ENCODE measurements at regions not wholly inside any gene's neighbourhood (a gene's known extent, or its start where the extent isn't known, plus 50 kb on each side); places are given as distances from the start of the nearest gene placed in this dataset.

- Histone ChIP-seq H3K9me3 (ENCODE audit: control insufficient read depth in 1 of 2, insufficient read depth in 1 of 2, low read length in 2 of 2) (peaks cover 0 to 4% of the 10 kb centered on the region in 2 experiments), H3K36me3 (ENCODE audit: insufficient read depth, low read length) (no peaks in the 10 kb centered on the region), H3K4me1 (ENCODE audit: insufficient read depth, low read length) (no peaks in the 10 kb centered on the region), H3K4me3 (ENCODE audit: low read length) (no peak overlapping the region), H3K27ac (ENCODE audit: low read depth in 1 of 2, low read length in 2 of 2) (no peak overlapping the region), H3K27me3 (ENCODE audit: control insufficient read depth in 1 of 2, insufficient read depth in 2 of 2, low read length in 2 of 2) (no peaks in the 10 kb centered on the region)
- ATAC-seq (ENCODE audit: poor library complexity) (no peak), DNase-seq (no peak)
- no peak overlapping the region for H3K27ac Mint-ChIP-seq
- no peak for TF ChIP-seq CTCF (IDR thresholded peaks at IDR 0.05)
- POLR2A ChIA-PET: no interaction called here
- no peaks in the 10 kb centered on the region for H3K27me3 Mint-ChIP-seq
- no peaks in the 10 kb centered on the region for H3K4me1 Mint-ChIP-seq (ENCODE audit: low read depth)
- H3K4me3 Mint-ChIP-seq: no peak overlapping the region
- H3K9me3 Mint-ChIP-seq: peaks cover 12% of the 10 kb centered on the region
- CTCF ChIA-PET: no interaction called here
- H3K36me3 Mint-ChIP-seq (ENCODE audit: low read depth): no peaks in the 10 kb centered on the region
- intact Hi-C loops (cut with DNase I, micrococcal nuclease): no loop called here
Observed at GRCh38 chr2:4417771-4418170, 714.4 kb downstream of the DCDC2C start.

- Histone ChIP-seq H3K36me3 (ENCODE audit: insufficient read depth, low read length) (no peaks in the 10 kb centered on the region), H3K4me1 (ENCODE audit: insufficient read depth, low read length) (no peaks in the 10 kb centered on the region), H3K4me3 (ENCODE audit: low read length) (no peak overlapping the region), H3K27me3 (ENCODE audit: control insufficient read depth in 1 of 2, insufficient read depth in 2 of 2, low read length in 2 of 2) (no peaks in the 10 kb centered on the region), H3K27ac (ENCODE audit: low read depth in 1 of 2, low read length in 2 of 2) (no peak overlapping the region), H3K9me3 (ENCODE audit: control insufficient read depth in 1 of 2, insufficient read depth in 1 of 2, low read length in 2 of 2) (peaks cover 0 to 4% of the 10 kb centered on the region in 2 experiments)
- intact Hi-C loops (cut with DNase I, micrococcal nuclease): no loop called here
- Mint-ChIP-seq H3K27me3 (no peaks in the 10 kb centered on the region), H3K36me3 (ENCODE audit: low read depth) (no peaks in the 10 kb centered on the region), H3K27ac (no peak overlapping the region), H3K4me1 (ENCODE audit: low read depth) (no peaks in the 10 kb centered on the region), H3K9me3 (peaks cover 9% of the 10 kb centered on the region), H3K4me3 (no peak overlapping the region)
- TF ChIP-seq CTCF (IDR thresholded peaks at IDR 0.05): no peak
- DNase-seq: no peak
- ATAC-seq (ENCODE audit: poor library complexity): no peak
- ChIA-PET POLR2A (no interaction called here), CTCF (no interaction called here)
Observed at GRCh38 chr2:4420032-4420431, 716.7 kb downstream of the DCDC2C start.

GRCh38 chr2:4424153-4424552, 720.8 kb downstream of the DCDC2C start:
- ChIA-PET CTCF (no interaction called here), POLR2A (no interaction called here)
- H3K36me3 ChIP-seq (ENCODE audit: insufficient read depth, low read length): no peaks in the 10 kb centered on the region
- H3K4me3 ChIP-seq (ENCODE audit: low read length): no peak overlapping the region
- H3K9me3 Mint-ChIP-seq: peaks cover 10% of the 10 kb centered on the region
- no peak for TF ChIP-seq CTCF (IDR thresholded peaks at IDR 0.05)
- no peak overlapping the region for H3K27ac Mint-ChIP-seq
- H3K36me3 Mint-ChIP-seq (ENCODE audit: low read depth): no peaks in the 10 kb centered on the region
- no peaks in the 10 kb centered on the region for H3K27me3 ChIP-seq (ENCODE audit: control insufficient read depth in 1 of 2, insufficient read depth in 2 of 2, low read length in 2 of 2)
- no peak overlapping the region for H3K4me3 Mint-ChIP-seq
- H3K4me1 ChIP-seq (ENCODE audit: insufficient read depth, low read length): no peaks in the 10 kb centered on the region
- no peak overlapping the region for H3K27ac ChIP-seq (ENCODE audit: low read depth in 1 of 2, low read length in 2 of 2)
- H3K4me1 Mint-ChIP-seq (ENCODE audit: low read depth): no peaks in the 10 kb centered on the region
- ATAC-seq (ENCODE audit: poor library complexity): no peak
- DNase-seq: no peak
- intact Hi-C loops (cut with DNase I, micrococcal nuclease): no loop called here
- peaks cover 0 to 8% of the 10 kb centered on the region in 2 experiments for H3K9me3 ChIP-seq (ENCODE audit: control insufficient read depth in 1 of 2, insufficient read depth in 1 of 2, low read length in 2 of 2)
- H3K27me3 Mint-ChIP-seq: no peaks in the 10 kb centered on the region

Measured in CD4-positive, alpha-beta T cell (primary cell).